ENCODE measurements at regions not wholly inside any gene's neighbourhood (a gene's known extent, or its start where the extent isn't known, plus 50 kb on each side); places are given as distances from the start of the nearest gene placed in this dataset.

GRCh38 chr1:118297521-118297920 lies 112.5 kb upstream of the SPAG17 start:
- Histone ChIP-seq H4K20me1 (ENCODE audit: insufficient read depth, low read length) (no peaks in the 10 kb centered on the region), H3K4me3 (replicated peaks in 1 of 3; ENCODE audit: insufficient read depth in 1 of 3, low read depth in 2 of 3, low read length in 3 of 3) (no peak overlapping the region), H3K4me1 (ENCODE audit: insufficient read depth, low read length) (no peaks in the 10 kb centered on the region), H3K79me2 (ENCODE audit: insufficient read depth, low read length) (no peaks in the 10 kb centered on the region), H3K9ac (ENCODE audit: insufficient read depth, low read depth, low read length) (no peak overlapping the region), H3K9me3 (ENCODE audit: low read length) (no peaks in the 10 kb centered on the region), H3K4me2 (ENCODE audit: low read depth, low read length) (no peak overlapping the region), H3K27ac (ENCODE audit: extremely low read length, insufficient read depth, low read length) (no peak overlapping the region), H3K27me3 (ENCODE audit: control insufficient read depth in 1 of 2, insufficient read depth in 2 of 2, low read length in 2 of 2) (no peaks in the 10 kb centered on the region), H3K36me3 (replicated peaks in 1 of 2; ENCODE audit: control insufficient read depth in 1 of 2, insufficient read depth in 2 of 2, low read length in 2 of 2) (no peaks in the 10 kb centered on the region), H2AFZ (ENCODE audit: low read length) (no peak overlapping the region)
- in situ Hi-C loops (cut with HindIII; ENCODE audit: extremely low pct_ligation_motif_present, low pct_unique_long_range_greater_than_20kb) = no loop called here
- ChIA-PET POLR2A (no interaction called here), CTCF (ENCODE audit: low intra/inter-chr PET ratio, low total read pairs) (no interaction called here)
- no peak for FAIRE-seq
- TF ChIP-seq KDM5B (CRISPR knock-in tag; IDR thresholded peaks at IDR 0.05; ENCODE audit: borderline replicate concordance) (no peak), MAFF (IDR thresholded peaks at IDR 0.05; ENCODE audit: low read depth, low read length) (peak; percentile 54; the same call in 1 of the 2 replicates), MAFK (conservative IDR thresholded peaks at IDR 0.05 in 1 of 2, IDR thresholded peaks at IDR 0.05 in 1 of 2; ENCODE audit: low read length in 2 of 2) (peak; percentile 33 to 76; a peak in 3 of 4 replicates)
- no peak for DNase-seq (ENCODE audit: low spot score)
- ATAC-seq = no peak
- no TSS peak for BruUV-seq (replicated peaks)
- intact Hi-C loops (cut with micrococcal nuclease; ENCODE audit: unreplicated experiment) = no loop called here

DNA sequence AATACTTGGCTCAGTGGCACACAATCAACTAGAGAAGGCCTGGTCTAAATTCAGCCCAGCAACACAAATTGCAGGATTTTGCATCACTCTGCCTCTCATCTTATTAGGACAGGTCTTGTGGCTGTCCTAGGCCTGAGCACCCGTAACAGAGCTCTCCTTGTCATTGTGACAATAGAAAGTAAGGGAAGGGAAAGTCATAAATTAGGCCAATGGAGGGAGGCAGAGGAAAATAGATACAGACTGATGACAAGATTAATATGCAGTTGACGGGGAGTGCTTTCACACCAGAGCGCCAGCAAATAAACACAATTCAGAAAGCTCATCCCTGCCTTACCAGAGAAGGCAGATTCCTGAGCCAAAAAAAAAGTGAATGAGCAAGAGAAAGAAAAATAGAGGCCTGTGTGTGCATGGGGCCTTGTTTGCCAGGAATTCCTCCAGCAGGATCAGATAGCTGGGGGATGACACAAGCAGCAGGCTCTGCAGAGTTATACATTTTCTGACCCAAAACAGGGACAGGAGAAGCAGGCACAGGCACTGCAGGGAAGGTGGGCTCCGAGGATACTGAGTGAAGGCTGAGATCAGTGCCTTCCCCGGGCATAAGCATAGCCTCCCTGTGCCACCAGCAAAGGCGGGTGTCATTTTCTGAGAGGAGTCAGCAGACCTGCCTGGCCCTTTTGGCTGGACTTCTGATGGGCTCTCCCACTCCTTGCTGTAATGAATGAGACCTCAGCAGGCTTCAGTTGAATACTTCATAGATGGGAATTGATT lies 110.0 kb upstream of the SPAG17 start:
- Histone ChIP-seq H3K4me3 (replicated peaks in 1 of 3; ENCODE audit: insufficient read depth in 1 of 3, low read depth in 2 of 3, low read length in 3 of 3) (no peak overlapping the region), H3K79me2 (ENCODE audit: insufficient read depth, low read length) (no peaks in the 10 kb centered on the region), H3K9me3 (ENCODE audit: low read length) (no peaks in the 10 kb centered on the region), H3K4me1 (ENCODE audit: insufficient read depth, low read length) (no peaks in the 10 kb centered on the region), H2AFZ (ENCODE audit: low read length) (no peak overlapping the region), H3K9ac (ENCODE audit: insufficient read depth, low read depth, low read length) (no peak overlapping the region), H3K4me2 (ENCODE audit: low read depth, low read length) (no peak overlapping the region), H3K27ac (ENCODE audit: extremely low read length, insufficient read depth, low read length) (no peak overlapping the region), H3K27me3 (ENCODE audit: control insufficient read depth in 1 of 2, insufficient read depth in 2 of 2, low read length in 2 of 2) (no peaks in the 10 kb centered on the region), H3K36me3 (replicated peaks in 1 of 2; ENCODE audit: control insufficient read depth in 1 of 2, insufficient read depth in 2 of 2, low read length in 2 of 2) (no peaks in the 10 kb centered on the region), H4K20me1 (ENCODE audit: insufficient read depth, low read length) (no peaks in the 10 kb centered on the region)
- ChIA-PET CTCF (ENCODE audit: low intra/inter-chr PET ratio, low total read pairs) (no interaction called here), POLR2A (no interaction called here)
- TF ChIP-seq ELF4 (CRISPR knock-in tag; IDR thresholded peaks at IDR 0.05; ENCODE audit: borderline replicate concordance) (no peak), ZNF232 (CRISPR knock-in tag; IDR thresholded peaks at IDR 0.05; ENCODE audit: borderline replicate concordance) (no peak), AGO2 (optimal IDR thresholded peaks at IDR 0.05; ENCODE audit: low read depth, low read length) (no peak), NRL (CRISPR knock-in tag; IDR thresholded peaks at IDR 0.05; ENCODE audit: borderline replicate concordance) (no peak), MBD4 (IDR thresholded peaks at IDR 0.05; ENCODE audit: borderline replicate concordance, low read length) (no peak), HMG20A (CRISPR knock-in tag; IDR thresholded peaks at IDR 0.05; ENCODE audit: borderline replicate concordance) (no peak), ZBTB7A (CRISPR knock-in tag; IDR thresholded peaks at IDR 0.05) (no peak), BRCA1 (CRISPR knock-in tag; IDR thresholded peaks at IDR 0.05) (no peak)
- TF ChIP-seq, protein P1, sequence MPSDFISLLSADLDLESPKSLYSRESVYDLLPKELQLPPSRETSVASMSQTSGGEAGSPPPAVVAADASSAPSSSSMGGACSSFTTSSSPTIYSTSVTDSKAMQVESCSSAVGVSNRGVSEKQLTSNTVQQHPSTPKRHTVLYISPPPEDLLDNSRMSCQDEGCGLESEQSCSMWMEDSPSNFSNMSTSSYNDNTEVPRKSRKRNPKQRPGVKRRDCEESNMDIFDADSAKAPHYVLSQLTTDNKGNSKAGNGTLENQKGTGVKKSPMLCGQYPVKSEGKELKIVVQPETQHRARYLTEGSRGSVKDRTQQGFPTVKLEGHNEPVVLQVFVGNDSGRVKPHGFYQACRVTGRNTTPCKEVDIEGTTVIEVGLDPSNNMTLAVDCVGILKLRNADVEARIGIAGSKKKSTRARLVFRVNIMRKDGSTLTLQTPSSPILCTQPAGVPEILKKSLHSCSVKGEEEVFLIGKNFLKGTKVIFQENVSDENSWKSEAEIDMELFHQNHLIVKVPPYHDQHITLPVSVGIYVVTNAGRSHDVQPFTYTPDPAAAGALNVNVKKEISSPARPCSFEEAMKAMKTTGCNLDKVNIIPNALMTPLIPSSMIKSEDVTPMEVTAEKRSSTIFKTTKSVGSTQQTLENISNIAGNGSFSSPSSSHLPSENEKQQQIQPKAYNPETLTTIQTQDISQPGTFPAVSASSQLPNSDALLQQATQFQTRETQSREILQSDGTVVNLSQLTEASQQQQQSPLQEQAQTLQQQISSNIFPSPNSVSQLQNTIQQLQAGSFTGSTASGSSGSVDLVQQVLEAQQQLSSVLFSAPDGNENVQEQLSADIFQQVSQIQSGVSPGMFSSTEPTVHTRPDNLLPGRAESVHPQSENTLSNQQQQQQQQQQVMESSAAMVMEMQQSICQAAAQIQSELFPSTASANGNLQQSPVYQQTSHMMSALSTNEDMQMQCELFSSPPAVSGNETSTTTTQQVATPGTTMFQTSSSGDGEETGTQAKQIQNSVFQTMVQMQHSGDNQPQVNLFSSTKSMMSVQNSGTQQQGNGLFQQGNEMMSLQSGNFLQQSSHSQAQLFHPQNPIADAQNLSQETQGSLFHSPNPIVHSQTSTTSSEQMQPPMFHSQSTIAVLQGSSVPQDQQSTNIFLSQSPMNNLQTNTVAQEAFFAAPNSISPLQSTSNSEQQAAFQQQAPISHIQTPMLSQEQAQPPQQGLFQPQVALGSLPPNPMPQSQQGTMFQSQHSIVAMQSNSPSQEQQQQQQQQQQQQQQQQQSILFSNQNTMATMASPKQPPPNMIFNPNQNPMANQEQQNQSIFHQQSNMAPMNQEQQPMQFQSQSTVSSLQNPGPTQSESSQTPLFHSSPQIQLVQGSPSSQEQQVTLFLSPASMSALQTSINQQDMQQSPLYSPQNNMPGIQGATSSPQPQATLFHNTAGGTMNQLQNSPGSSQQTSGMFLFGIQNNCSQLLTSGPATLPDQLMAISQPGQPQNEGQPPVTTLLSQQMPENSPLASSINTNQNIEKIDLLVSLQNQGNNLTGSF (CRISPR knock-in tag; IDR thresholded peaks at IDR 0.05) = no peak
- TF ChIP-seq, protein P2, sequence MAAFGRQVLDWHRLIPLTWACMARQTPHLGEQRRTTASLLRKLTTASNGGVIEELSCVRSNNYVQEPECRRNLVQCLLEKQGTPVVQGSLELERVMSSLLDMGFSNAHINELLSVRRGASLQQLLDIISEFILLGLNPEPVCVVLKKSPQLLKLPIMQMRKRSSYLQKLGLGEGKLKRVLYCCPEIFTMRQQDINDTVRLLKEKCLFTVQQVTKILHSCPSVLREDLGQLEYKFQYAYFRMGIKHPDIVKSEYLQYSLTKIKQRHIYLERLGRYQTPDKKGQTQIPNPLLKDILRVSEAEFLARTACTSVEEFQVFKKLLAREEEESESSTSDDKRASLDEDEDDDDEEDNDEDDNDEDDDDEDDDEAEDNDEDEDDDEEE (CRISPR knock-in tag; IDR thresholded peaks at IDR 0.05) = no peak
- 27% methylated on average over 6 of the region's 6 CpGs for WGBS (ENCODE audit: low lambda C conversion rate)
- in situ Hi-C loops (cut with HindIII; ENCODE audit: extremely low pct_ligation_motif_present, low pct_unique_long_range_greater_than_20kb) = no loop called here
- BruUV-seq (replicated peaks) = no TSS peak
- intact Hi-C loops (cut with micrococcal nuclease; ENCODE audit: unreplicated experiment) = no loop called here
- DNase-seq (ENCODE audit: low spot score) = no peak
- no peak for ATAC-seq
- FAIRE-seq = no peak
